Pancreas (tissue), 10 donors: ENCODE measurements at regions not wholly inside any gene's neighbourhood (a gene's known extent, or its start where the extent isn't known, plus 50 kb on each side); places are given as distances from the start of the nearest gene placed in this dataset.

Experiments used
- ATAC-seq, 4 donors: fragments of 200-7000 bp; cut with Tn5 transposase; one replicate each; pipeline versions ENCODE4 v1.8.0 to v1.9.1; 2020; ENCODE audit warnings: mild to moderate bottlenecking in 4 of 4, moderate library complexity in 4 of 4
- DNase-seq, 6 donors: peaks; one replicate each; pipeline ENCODE4 v3.0.0-alpha.2; 2020
- FAIRE-seq: peaks from 2 replicates; lab custom pipeline; 2012; peaks lifted over from hg19 to GRCh38; lab: Jason Lieb, UNC
- H3K27ac ChIP-seq, 4 donors: fragments of 200-600 bp; sonication (generic); 1 replicate in 3 of 4; 2 replicates in 1 of 4; pipeline versions ENCODE4 v1.5.0 to v1.8.0; 2020
- H3K27me3 ChIP-seq, 4 donors: fragments of 200-600 bp; one replicate each; pipeline ENCODE4 v1.8.0; 2021
- H3K36me3 ChIP-seq, 3 donors: fragments of 200-600 bp; sonication (generic) in 1 of 3; one replicate each; pipeline versions ENCODE4 v1.5.0 to v1.8.0; 2020 to 2021
- H3K4me1 ChIP-seq, 3 donors: fragments of 200-600 bp; one replicate each; pipeline ENCODE4 v1.8.0; 2021
- H3K4me3 ChIP-seq, 4 donors: fragments of 200-600 bp; sonication (generic) in 2 of 4; one replicate each; pipeline versions ENCODE4 v1.5.0 to v1.8.0; 2020 to 2021
- H3K9me3 ChIP-seq, 4 donors: fragments of 200-600 bp; one replicate each; pipeline ENCODE4 v1.8.0; 2021
- WGBS, 2 donors: extraction: QIAGEN DNeasy Blood & Tissue Kit; methylation state at CpG; one replicate each; pipeline ENCODE4 v1.1.7; 2013; 5-methylcytosine and 5-hydroxymethylcytosine counted together
- intact Hi-C, 3 donors: fragments of 100-400 bp; cut with DNase I; formaldehyde crosslinking; loops; one replicate each; pipeline versions ENCODE4 v1.11.1 to v1.14.2; 2022
- TF ChIP-seq, protein P1 (sequence below), 4 donors: fragments of 200-600 bp; sonication (generic) in 3 of 4; IDR thresholded peaks; one replicate each; pipeline versions ENCODE4 v1.5.0 to v1.8.0; 2021; ENCODE audit warnings: antibody characterized with exemption in 4 of 4
- donor health status: healthy with polysubstance abuse.
- donor health status: DM: no; HTN: no; CAD: no; lungs with moderate emphysema.
- donor health status: DM: no; HTN: no; CAD: no.
- donor health status: control.
- donor health status: control.
- donor health status: Bipolar disorder and iron deficiency.
- donor health status: DM: yes; HTN: yes; CAD: no.
- donor health status: DM: no; HTN: no; CAD: no.
- donor health status: DM: no; HTN: no; CAD: no.
- donor health status: DM: yes; HTN: yes; CAD: no.

DNA sequence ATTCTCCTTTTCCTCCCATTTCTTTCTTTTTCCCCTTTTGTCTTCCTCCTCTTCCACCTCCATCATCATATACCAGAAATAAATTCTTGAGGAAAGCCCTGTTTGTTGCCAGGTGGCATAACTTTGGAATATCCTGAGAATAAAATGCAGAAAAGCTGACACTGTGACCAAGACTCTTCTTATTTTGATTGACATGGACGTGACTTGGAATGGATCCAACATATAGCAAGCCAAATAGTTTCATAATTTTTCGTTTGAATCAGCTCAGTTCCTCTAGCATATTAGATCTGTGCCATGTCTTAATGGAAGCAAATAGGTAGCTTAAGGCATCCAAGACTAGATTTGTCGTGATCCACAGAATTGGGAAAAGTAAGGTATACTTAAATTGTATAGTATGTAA lies 354.7 kb upstream of the FIGN start:
- Histone ChIP-seq H3K27me3 (no peaks in the 10 kb centered on the region), H3K36me3 (no peaks in the 10 kb centered on the region), H3K4me1 (no peaks in the 10 kb centered on the region), H3K4me3 (no peak overlapping the region), H3K9me3 (no peaks in the 10 kb centered on the region), H3K27ac (no peak overlapping the region)
- TF ChIP-seq, protein P1, sequence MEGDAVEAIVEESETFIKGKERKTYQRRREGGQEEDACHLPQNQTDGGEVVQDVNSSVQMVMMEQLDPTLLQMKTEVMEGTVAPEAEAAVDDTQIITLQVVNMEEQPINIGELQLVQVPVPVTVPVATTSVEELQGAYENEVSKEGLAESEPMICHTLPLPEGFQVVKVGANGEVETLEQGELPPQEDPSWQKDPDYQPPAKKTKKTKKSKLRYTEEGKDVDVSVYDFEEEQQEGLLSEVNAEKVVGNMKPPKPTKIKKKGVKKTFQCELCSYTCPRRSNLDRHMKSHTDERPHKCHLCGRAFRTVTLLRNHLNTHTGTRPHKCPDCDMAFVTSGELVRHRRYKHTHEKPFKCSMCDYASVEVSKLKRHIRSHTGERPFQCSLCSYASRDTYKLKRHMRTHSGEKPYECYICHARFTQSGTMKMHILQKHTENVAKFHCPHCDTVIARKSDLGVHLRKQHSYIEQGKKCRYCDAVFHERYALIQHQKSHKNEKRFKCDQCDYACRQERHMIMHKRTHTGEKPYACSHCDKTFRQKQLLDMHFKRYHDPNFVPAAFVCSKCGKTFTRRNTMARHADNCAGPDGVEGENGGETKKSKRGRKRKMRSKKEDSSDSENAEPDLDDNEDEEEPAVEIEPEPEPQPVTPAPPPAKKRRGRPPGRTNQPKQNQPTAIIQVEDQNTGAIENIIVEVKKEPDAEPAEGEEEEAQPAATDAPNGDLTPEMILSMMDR (IDR thresholded peaks at IDR 0.05), result no peak
- WGBS, 2 donors, result 39 to 49% methylated on average over 3 of the region's 3 CpGs
- ATAC-seq (no peak), FAIRE-seq (no peak), DNase-seq (no peak)
- intact Hi-C loops, result no loop called here

- 71 to 79% methylated on average over 2 of the region's 2 CpGs for whole genome bisulfite sequencing, 2 donors
- intact Hi-C loops, result no loop called here
- Histone ChIP-seq H3K36me3 (no peaks in the 10 kb centered on the region), H3K27ac (no peak overlapping the region), H3K4me1 (no peaks in the 10 kb centered on the region), H3K9me3 (no peaks in the 10 kb centered on the region), H3K4me3 (no peak overlapping the region), H3K27me3 (no peaks in the 10 kb centered on the region)
- no peak for FAIRE-seq
- DNase-seq, result no peak
- no peak for ATAC-seq
- TF ChIP-seq, protein P1 (IDR thresholded peaks at IDR 0.05), result no peak
Measured at GRCh38 chr2:164084066-164084465, 348.3 kb upstream of the FIGN start.

- Histone ChIP-seq H3K9me3 (no peaks in the 10 kb centered on the region), H3K27me3 (no peaks in the 10 kb centered on the region), H3K4me1 (no peaks in the 10 kb centered on the region), H3K4me3 (no peak overlapping the region), H3K36me3 (no peaks in the 10 kb centered on the region), H3K27ac (no peak overlapping the region)
- intact Hi-C loops, result no loop called here
- no peak for FAIRE-seq
- WGBS, 2 donors, result 62 to 78% methylated on average over 2 of the region's 2 CpGs
- TF ChIP-seq, protein P1 (IDR thresholded peaks at IDR 0.05), result no peak
- no peak for ATAC-seq
- no peak for DNase-seq
Measured at GRCh38 chr2:164080486-164080885, 344.7 kb upstream of the FIGN start.

GRCh38 chr2:164079258-164079657 lies 343.4 kb upstream of the FIGN start:
- intact Hi-C loops, result no loop called here
- Histone ChIP-seq H3K36me3 (no peaks in the 10 kb centered on the region), H3K27ac (no peak overlapping the region), H3K4me1 (no peaks in the 10 kb centered on the region), H3K4me3 (no peak overlapping the region), H3K27me3 (no peaks in the 10 kb centered on the region), H3K9me3 (no peaks in the 10 kb centered on the region)
- TF ChIP-seq, protein P1 (IDR thresholded peaks at IDR 0.05), result no peak
- ATAC-seq (no peak), DNase-seq (no peak), FAIRE-seq (no peak)
- WGBS, 2 donors, result 51 to 62% methylated on average over 2 of the region's 2 CpGs

GRCh38 chr2:164078421-164078820 lies 342.6 kb upstream of the FIGN start:
- no peak for DNase-seq
- intact Hi-C loops, result no loop called here
- no peaks in the 10 kb centered on the region for H3K36me3 ChIP-seq
- ATAC-seq, result no peak
- FAIRE-seq, result no peak
- H3K27me3 ChIP-seq, result no peaks in the 10 kb centered on the region
- H3K27ac ChIP-seq, result no peak overlapping the region
- 70 to 77% methylated on average over 4 of the region's 4 CpGs for WGBS, 2 donors
- no peaks in the 10 kb centered on the region for H3K4me1 ChIP-seq
- TF ChIP-seq, protein P1 (IDR thresholded peaks at IDR 0.05), result no peak
- H3K4me3 ChIP-seq, result no peak overlapping the region
- H3K9me3 ChIP-seq, result no peaks in the 10 kb centered on the region
